ENCODE measurements at regions not wholly inside any gene's neighbourhood (a gene's known extent, or its start where the extent isn't known, plus 50 kb on each side); places are given as distances from the start of the nearest gene placed in this dataset.
"Not testable (repeated sequence)": the region's sequence is repeated elsewhere in the genome, so short reads cannot be mapped to it uniquely, and the experiment has no call there.

- H3K27ac Mint-ChIP-seq = no peak overlapping the region
- H3K27me3 Mint-ChIP-seq (ENCODE audit: low read depth) = no peaks in the 10 kb centered on the region
- no peak for DNase-seq (ENCODE audit: low spot score)
- no peaks in the 10 kb centered on the region for H3K4me1 Mint-ChIP-seq (ENCODE audit: low read depth)
- peaks cover 59% of the 10 kb centered on the region for H3K9me3 Mint-ChIP-seq
- no peaks in the 10 kb centered on the region for H3K36me3 Mint-ChIP-seq (ENCODE audit: low read depth)
- H3K4me3 Mint-ChIP-seq = no peak overlapping the region
These were observed 445.3 kb upstream of the TOM1L1 start for GRCh38 chr17:54455251-54455868.

- H3K27me3 Mint-ChIP-seq (ENCODE audit: low read depth); H3K27ac Mint-ChIP-seq: not testable (repeated sequence)
These were observed 435.2 kb upstream of the TOM1L1 start for GRCh38 chr17:54465443-54465842.

GRCh38 chr17:54466875-54467274 lies 433.8 kb upstream of the TOM1L1 start:
- Mint-ChIP-seq H3K4me3 (no peak overlapping the region), H3K4me1 (ENCODE audit: low read depth) (no peaks in the 10 kb centered on the region), H3K27me3 (ENCODE audit: low read depth) (no peaks in the 10 kb centered on the region), H3K27ac (no peak overlapping the region), H3K36me3 (ENCODE audit: low read depth) (no peaks in the 10 kb centered on the region), H3K9me3 (peaks cover 28% of the 10 kb centered on the region)
- DNase-seq (ENCODE audit: low spot score) = no peak

More at GRCh38 chr17:54465443-54465842, 435.2 kb upstream of the TOM1L1 start:
- not testable (repeated sequence) for H3K4me1 Mint-ChIP-seq (ENCODE audit: low read depth); H3K4me3 Mint-ChIP-seq; H3K36me3 Mint-ChIP-seq (ENCODE audit: low read depth); DNase-seq (ENCODE audit: low spot score)
- peaks cover 22% of the 10 kb centered on the region for H3K9me3 Mint-ChIP-seq

GRCh38 chr17:54482843-54483242 lies 417.8 kb upstream of the TOM1L1 start:
- no peak overlapping the region for H3K4me3 Mint-ChIP-seq
- no peak for DNase-seq (ENCODE audit: low spot score)
- H3K27ac Mint-ChIP-seq = no peak overlapping the region
- no peaks in the 10 kb centered on the region for H3K36me3 Mint-ChIP-seq (ENCODE audit: low read depth)
- no peaks in the 10 kb centered on the region for H3K27me3 Mint-ChIP-seq (ENCODE audit: low read depth)
- H3K4me1 Mint-ChIP-seq (ENCODE audit: low read depth) = no peaks in the 10 kb centered on the region
- H3K9me3 Mint-ChIP-seq = peaks cover 16% of the 10 kb centered on the region

- DNase-seq (ENCODE audit: low spot score) = no peak
- no peak overlapping the region for H3K4me3 Mint-ChIP-seq
- no peaks in the 10 kb centered on the region for H3K27me3 Mint-ChIP-seq (ENCODE audit: low read depth)
- H3K9me3 Mint-ChIP-seq = no peaks in the 10 kb centered on the region
- no peaks in the 10 kb centered on the region for H3K4me1 Mint-ChIP-seq (ENCODE audit: low read depth)
- no peaks in the 10 kb centered on the region for H3K36me3 Mint-ChIP-seq (ENCODE audit: low read depth)
- no peak overlapping the region for H3K27ac Mint-ChIP-seq
These were observed 407.0 kb upstream of the TOM1L1 start for GRCh38 chr17:54493691-54494090.

GRCh38 chr17:54494721-54495715 lies 405.6 kb upstream of the TOM1L1 start:
- Mint-ChIP-seq H3K4me3 (no peak overlapping the region), H3K36me3 (ENCODE audit: low read depth) (no peaks in the 10 kb centered on the region), H3K9me3 (no peaks in the 10 kb centered on the region), H3K4me1 (ENCODE audit: low read depth) (no peaks in the 10 kb centered on the region), H3K27me3 (ENCODE audit: low read depth) (no peaks in the 10 kb centered on the region), H3K27ac (no peak overlapping the region)
- DNase-seq (ENCODE audit: low spot score) = no peak

GRCh38 chr17:54505404-54505803 lies 395.2 kb upstream of the TOM1L1 start:
- no peaks in the 10 kb centered on the region for H3K36me3 Mint-ChIP-seq (ENCODE audit: low read depth)
- no peak overlapping the region for H3K4me3 Mint-ChIP-seq
- no peaks in the 10 kb centered on the region for H3K27me3 Mint-ChIP-seq (ENCODE audit: low read depth)
- peaks cover 19% of the 10 kb centered on the region for H3K9me3 Mint-ChIP-seq
- no peak for DNase-seq (ENCODE audit: low spot score)
- no peak overlapping the region for H3K27ac Mint-ChIP-seq
- no peaks in the 10 kb centered on the region for H3K4me1 Mint-ChIP-seq (ENCODE audit: low read depth)

- H3K4me3 Mint-ChIP-seq = no peak overlapping the region
- no peak for DNase-seq (ENCODE audit: low spot score)
- no peaks in the 10 kb centered on the region for H3K4me1 Mint-ChIP-seq (ENCODE audit: low read depth)
- no peaks in the 10 kb centered on the region for H3K36me3 Mint-ChIP-seq (ENCODE audit: low read depth)
- no peaks in the 10 kb centered on the region for H3K27me3 Mint-ChIP-seq (ENCODE audit: low read depth)
- H3K9me3 Mint-ChIP-seq = peaks cover 33% of the 10 kb centered on the region
- H3K27ac Mint-ChIP-seq = no peak overlapping the region
These were observed 381.9 kb upstream of the TOM1L1 start for GRCh38 chr17:54518706-54519105.

GRCh38 chr17:54521137-54521536 lies 379.5 kb upstream of the TOM1L1 start:
- H3K9me3 Mint-ChIP-seq = peaks cover 23% of the 10 kb centered on the region
- H3K27me3 Mint-ChIP-seq (ENCODE audit: low read depth) = no peaks in the 10 kb centered on the region
- H3K27ac Mint-ChIP-seq = no peak overlapping the region
- H3K4me1 Mint-ChIP-seq (ENCODE audit: low read depth) = no peaks in the 10 kb centered on the region
- H3K4me3 Mint-ChIP-seq = no peak overlapping the region
- no peak for DNase-seq (ENCODE audit: low spot score)
- no peaks in the 10 kb centered on the region for H3K36me3 Mint-ChIP-seq (ENCODE audit: low read depth)

GRCh38 chr17:54524501-54524900 lies 376.2 kb upstream of the TOM1L1 start:
- no peak for DNase-seq (ENCODE audit: low spot score)
- no peaks in the 10 kb centered on the region for H3K27me3 Mint-ChIP-seq (ENCODE audit: low read depth)
- H3K27ac Mint-ChIP-seq = no peak overlapping the region
- no peak overlapping the region for H3K4me3 Mint-ChIP-seq
- H3K9me3 Mint-ChIP-seq = peaks cover 20% of the 10 kb centered on the region
- H3K36me3 Mint-ChIP-seq (ENCODE audit: low read depth) = no peaks in the 10 kb centered on the region
- no peaks in the 10 kb centered on the region for H3K4me1 Mint-ChIP-seq (ENCODE audit: low read depth)

- no peaks in the 10 kb centered on the region for H3K27me3 Mint-ChIP-seq (ENCODE audit: low read depth)
- no peak for DNase-seq (ENCODE audit: low spot score)
- no peaks in the 10 kb centered on the region for H3K36me3 Mint-ChIP-seq (ENCODE audit: low read depth)
- peaks cover 16% of the 10 kb centered on the region for H3K9me3 Mint-ChIP-seq
- no peaks in the 10 kb centered on the region for H3K4me1 Mint-ChIP-seq (ENCODE audit: low read depth)
- no peak overlapping the region for H3K27ac Mint-ChIP-seq
- H3K4me3 Mint-ChIP-seq = no peak overlapping the region
These were observed 372.7 kb upstream of the TOM1L1 start for GRCh38 chr17:54527941-54528340.

GRCh38 chr17:54530398-54530797 lies 370.3 kb upstream of the TOM1L1 start:
- Mint-ChIP-seq H3K9me3 (peaks cover 10% of the 10 kb centered on the region), H3K27me3 (ENCODE audit: low read depth) (no peaks in the 10 kb centered on the region), H3K36me3 (ENCODE audit: low read depth) (no peaks in the 10 kb centered on the region), H3K27ac (no peak overlapping the region), H3K4me1 (ENCODE audit: low read depth) (no peaks in the 10 kb centered on the region), H3K4me3 (no peak overlapping the region)
- no peak for DNase-seq (ENCODE audit: low spot score)

- no peaks in the 10 kb centered on the region for H3K4me1 Mint-ChIP-seq (ENCODE audit: low read depth)
- H3K27ac Mint-ChIP-seq = no peak overlapping the region
- H3K9me3 Mint-ChIP-seq = peaks cover 24% of the 10 kb centered on the region
- H3K27me3 Mint-ChIP-seq (ENCODE audit: low read depth) = no peaks in the 10 kb centered on the region
- H3K36me3 Mint-ChIP-seq (ENCODE audit: low read depth) = no peaks in the 10 kb centered on the region
- DNase-seq (ENCODE audit: low spot score) = no peak
- no peak overlapping the region for H3K4me3 Mint-ChIP-seq
These were observed 364.3 kb upstream of the TOM1L1 start for GRCh38 chr17:54536306-54536705.

GRCh38 chr17:54537656-54538055 lies 363.0 kb upstream of the TOM1L1 start:
- H3K27ac Mint-ChIP-seq = no peak overlapping the region
- no peaks in the 10 kb centered on the region for H3K27me3 Mint-ChIP-seq (ENCODE audit: low read depth)
- DNase-seq (ENCODE audit: low spot score) = no peak
- H3K4me1 Mint-ChIP-seq (ENCODE audit: low read depth) = no peaks in the 10 kb centered on the region
- peaks cover 36% of the 10 kb centered on the region for H3K9me3 Mint-ChIP-seq
- no peaks in the 10 kb centered on the region for H3K36me3 Mint-ChIP-seq (ENCODE audit: low read depth)
- H3K4me3 Mint-ChIP-seq = no peak overlapping the region
